ENCODE measurements at regions not wholly inside any gene's neighbourhood (a gene's known extent, or its start where the extent isn't known, plus 50 kb on each side); places are given as distances from the start of the nearest gene placed in this dataset.

- TF ChIP-seq, protein P1, sequence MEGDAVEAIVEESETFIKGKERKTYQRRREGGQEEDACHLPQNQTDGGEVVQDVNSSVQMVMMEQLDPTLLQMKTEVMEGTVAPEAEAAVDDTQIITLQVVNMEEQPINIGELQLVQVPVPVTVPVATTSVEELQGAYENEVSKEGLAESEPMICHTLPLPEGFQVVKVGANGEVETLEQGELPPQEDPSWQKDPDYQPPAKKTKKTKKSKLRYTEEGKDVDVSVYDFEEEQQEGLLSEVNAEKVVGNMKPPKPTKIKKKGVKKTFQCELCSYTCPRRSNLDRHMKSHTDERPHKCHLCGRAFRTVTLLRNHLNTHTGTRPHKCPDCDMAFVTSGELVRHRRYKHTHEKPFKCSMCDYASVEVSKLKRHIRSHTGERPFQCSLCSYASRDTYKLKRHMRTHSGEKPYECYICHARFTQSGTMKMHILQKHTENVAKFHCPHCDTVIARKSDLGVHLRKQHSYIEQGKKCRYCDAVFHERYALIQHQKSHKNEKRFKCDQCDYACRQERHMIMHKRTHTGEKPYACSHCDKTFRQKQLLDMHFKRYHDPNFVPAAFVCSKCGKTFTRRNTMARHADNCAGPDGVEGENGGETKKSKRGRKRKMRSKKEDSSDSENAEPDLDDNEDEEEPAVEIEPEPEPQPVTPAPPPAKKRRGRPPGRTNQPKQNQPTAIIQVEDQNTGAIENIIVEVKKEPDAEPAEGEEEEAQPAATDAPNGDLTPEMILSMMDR (IDR thresholded peaks at IDR 0.05; ENCODE audit: low read length), result no peak
- no peak for TF ChIP-seq EZH2 (optimal IDR thresholded peaks at IDR 0.05; ENCODE audit: low read depth, low read length)
These were observed 860.1 kb downstream of the BCL11A start for GRCh38 chr2:59693231-59693959.

Measured in MM.1S (cell line).